H1 (cell line): ENCODE measurements at regions not wholly inside any gene's neighbourhood (a gene's known extent, or its start where the extent isn't known, plus 50 kb on each side); places are given as distances from the start of the nearest gene placed in this dataset.

Experiments
- CTCF ChIA-PET: fragments of 300-600 bp; sonication (Branson Sonifier 250); formaldehyde crosslinking; loops from one replicate; lab custom pipeline; 2021; ENCODE audit not compliant: partially characterized antibody; lab: Charles Lee
- POLR2A ChIA-PET: fragments of 300-600 bp; sonication (Branson Sonifier 250); formaldehyde crosslinking; loops from one replicate; lab custom pipeline; 2021; ENCODE audit warnings: inconsistent platforms; ENCODE audit not compliant: partially characterized antibody; lab: Charles Lee
- DNase-seq, 2 experiments: peaks; one replicate each; pipeline versions ENCODE4 v3.0.0 to v3.0.0-alpha.2; 2010 to 2022; ENCODE audit warnings: low spot score in 2 of 2, low read depth in 1 of 2, mixed read lengths in 1 of 2
- FAIRE-seq: peaks from 2 replicates; lab custom pipeline; 2011; peaks lifted over from hg19 to GRCh38; lab: Jason Lieb, UNC
- H2AFZ ChIP-seq: 2 replicates; pipeline ENCODE4 v1.8.1; 2012; ENCODE audit warnings: low read length, inconsistent platforms
- H2AK5ac ChIP-seq: 2 replicates; pipeline ENCODE4 v1.6.1; 2013; ENCODE audit warnings: low read depth, low read length
- H2BK120ac ChIP-seq: replicated peaks from 2 replicates; pipeline ENCODE3; 2013; ENCODE audit warnings: low read depth, low read length, inconsistent platforms
- H2BK12ac ChIP-seq: 2 replicates; pipeline ENCODE4 v1.6.1; 2013; ENCODE audit warnings: low read depth, low read length
- H2BK15ac ChIP-seq: 2 replicates; pipeline ENCODE4 v1.6.1; 2013; ENCODE audit warnings: low read length
- H2BK20ac ChIP-seq: 2 replicates; pipeline ENCODE4 v1.6.1; 2013; ENCODE audit warnings: low read length
- H2BK5ac ChIP-seq: 2 replicates; pipeline ENCODE4 v1.6.1; 2013; ENCODE audit warnings: low read depth, low read length
- H3K14ac ChIP-seq: 2 replicates; pipeline ENCODE4 v1.6.1; 2013; ENCODE audit warnings: inconsistent platforms; ENCODE audit not compliant: insufficient read length
- H3K18ac ChIP-seq: 2 replicates; pipeline ENCODE4 v1.6.1; 2013; ENCODE audit warnings: low read length; ENCODE audit errors: extremely low read depth
- H3K23ac ChIP-seq: 2 replicates; pipeline ENCODE4 v1.6.1; 2013; ENCODE audit warnings: inconsistent platforms; ENCODE audit not compliant: insufficient read length
- H3K23me2 ChIP-seq: 2 replicates; pipeline ENCODE4 v1.6.1; 2013; ENCODE audit warnings: low read depth, low read length
- H3K27ac ChIP-seq: 2 replicates; pipeline ENCODE4 v1.6.1; 2011; ENCODE audit warnings: low read depth, low read length, inconsistent platforms
- H3K27me3 ChIP-seq, 4 experiments: replicated peaks in 1 of 4; 1 replicate in 1 of 4; 2 replicates in 3 of 4; pipeline versions ENCODE4 v1.6.1 to v1.8.1; 2011 to 2013; ENCODE audit warnings: low read length in 3 of 4, mild to moderate bottlenecking in 3 of 4, inconsistent platforms in 2 of 4, mixed read lengths in 2 of 4, moderate library complexity in 1 of 4; ENCODE audit not compliant: control insufficient read depth in 3 of 4, insufficient read depth in 3 of 4; ENCODE audit errors: extremely low read depth in 1 of 4
- H3K36me3 ChIP-seq, 4 experiments: 2 replicates each; pipeline versions ENCODE4 v1.6.1 to v1.8.1; 2011 to 2013; ENCODE audit warnings: mild to moderate bottlenecking in 4 of 4, low read length in 3 of 4, moderate library complexity in 2 of 4, control low read depth in 1 of 4, inconsistent platforms in 1 of 4; ENCODE audit not compliant: insufficient read depth in 4 of 4, control insufficient read depth in 2 of 4
- H3K4ac ChIP-seq: replicated peaks from 2 replicates; pipeline ENCODE3; 2013; ENCODE audit warnings: low read length, low read depth, mixed read lengths, inconsistent platforms; ENCODE audit not compliant: insufficient read length
- H3K4me1 ChIP-seq, 4 experiments: replicated peaks in 1 of 4; 1 replicate in 1 of 4; 2 replicates in 3 of 4; pipeline versions ENCODE4 v1.6.1 to v1.8.1; 2011 to 2013; ENCODE audit warnings: low read length in 3 of 4, inconsistent platforms in 2 of 4, mixed read lengths in 1 of 4; ENCODE audit not compliant: insufficient read depth in 4 of 4, control insufficient read depth in 3 of 4
- H3K4me2 ChIP-seq, 2 experiments: 2 replicates each; pipeline versions ENCODE4 v1.6.1 to v1.8.1; 2011 to 2013; ENCODE audit warnings: low read depth in 2 of 2, low read length in 2 of 2, control low read depth in 1 of 2, inconsistent platforms in 1 of 2, mild to moderate bottlenecking in 1 of 2; ENCODE audit not compliant: insufficient read depth in 1 of 2
- H3K4me3 ChIP-seq, 4 experiments: fragments of 200-600, 300-600 bp in 1 of 4; sonication (generic), shearing (Covaris generic), sonication (Bioruptor Twin) in 1 of 4; 2 replicates each; pipeline versions ENCODE4 v1.5.1 to v1.8.1; 2011 to 2016; ENCODE audit warnings: low read length in 4 of 4, low read depth in 3 of 4, control low read depth in 2 of 4, inconsistent platforms in 2 of 4, mild to moderate bottlenecking in 2 of 4, mixed read lengths in 1 of 4, moderate library complexity in 1 of 4; ENCODE audit not compliant: insufficient read depth in 2 of 4; ENCODE audit errors: extremely low read depth in 1 of 4
- H3K56ac ChIP-seq: replicated peaks from 2 replicates; pipeline ENCODE3; 2013; ENCODE audit warnings: low read depth, mild to moderate bottlenecking, mixed read lengths, low read length, inconsistent platforms; ENCODE audit not compliant: insufficient read length
- H3K79me1 ChIP-seq: 2 replicates; pipeline ENCODE4 v1.6.1; 2013; ENCODE audit warnings: low read depth, low read length, control low read depth
- H3K79me2 ChIP-seq, 2 experiments: 2 replicates each; pipeline versions ENCODE4 v1.6.1 to v1.8.1; 2012 to 2013; ENCODE audit warnings: low read length in 2 of 2, mild to moderate bottlenecking in 2 of 2, inconsistent platforms in 1 of 2; ENCODE audit not compliant: insufficient read depth in 2 of 2, control insufficient read depth in 1 of 2
- H3K9ac ChIP-seq, 4 experiments: replicated peaks in 1 of 4; 1 replicate in 1 of 4; 2 replicates in 3 of 4; pipeline versions ENCODE4 v1.6.1 to v1.8.1; 2011 to 2013; ENCODE audit warnings: low read depth in 3 of 4, low read length in 3 of 4, control low read depth in 2 of 4, mild to moderate bottlenecking in 2 of 4, moderate library complexity in 2 of 4, inconsistent platforms in 1 of 4; ENCODE audit errors: extremely low read depth in 1 of 4
- H3K9me3 ChIP-seq, 2 experiments: 2 replicates each; pipeline versions ENCODE4 v1.6.1 to v1.8.1; 2012 to 2013; ENCODE audit warnings: mild to moderate bottlenecking in 2 of 2, moderate library complexity in 2 of 2, control low read depth in 1 of 2, inconsistent platforms in 1 of 2, low read depth in 1 of 2, low read length in 1 of 2, mixed read lengths in 1 of 2; ENCODE audit not compliant: insufficient read depth in 2 of 2
- H4K20me1 ChIP-seq, 2 experiments: replicated peaks in 1 of 2; 2 replicates each; pipeline versions ENCODE3 to v1.8.1; 2011 to 2013; ENCODE audit warnings: inconsistent platforms in 2 of 2, low read length in 2 of 2, mild to moderate bottlenecking in 1 of 2; ENCODE audit not compliant: insufficient read depth in 2 of 2, control insufficient read depth in 1 of 2
- H4K5ac ChIP-seq: 2 replicates; pipeline ENCODE4 v1.6.1; 2013; ENCODE audit warnings: low read length, low read depth, mixed read lengths, inconsistent platforms; ENCODE audit not compliant: insufficient read length
- H4K8ac ChIP-seq: 2 replicates; pipeline ENCODE4 v1.8.0; 2013; ENCODE audit warnings: mild to moderate bottlenecking, moderate library complexity, low read length, inconsistent platforms; ENCODE audit not compliant: insufficient read depth; ENCODE audit errors: extremely low read depth
- H4K91ac ChIP-seq: replicated peaks from 2 replicates; pipeline ENCODE3; 2013; ENCODE audit warnings: low read length, mixed read lengths, inconsistent platforms; ENCODE audit not compliant: insufficient read length
- CBX8 ChIP-seq: fragments of 300-800, 300-1000 bp; sonication (generic); IDR thresholded peaks from 2 replicates; pipeline ENCODE4 v1.7.1; 2016; ENCODE audit warnings: low read depth, low read length, borderline replicate concordance
- CTBP2 ChIP-seq: IDR thresholded peaks from 2 replicates; pipeline ENCODE4 v1.7.0; 2011; ENCODE audit warnings: borderline replicate concordance, mild to moderate bottlenecking, moderate library complexity, mixed read lengths, low read length; ENCODE audit not compliant: insufficient read depth, insufficient read length
- GABPA ChIP-seq: IDR thresholded peaks from 2 replicates; pipeline ENCODE4 v1.6.1; 2011; ENCODE audit warnings: mild to moderate bottlenecking, low read length, moderate library complexity, borderline replicate concordance; ENCODE audit not compliant: insufficient read depth
- NANOG ChIP-seq: IDR thresholded peaks from 2 replicates; pipeline ENCODE4 v1.6.1; 2011; ENCODE audit warnings: low read length, low read depth, mild to moderate bottlenecking, inconsistent platforms; ENCODE audit not compliant: insufficient read depth, poor library complexity, severe bottlenecking
- RFX5 ChIP-seq: IDR thresholded peaks from 2 replicates; pipeline ENCODE4 v1.6.1; 2011; ENCODE audit warnings: low read depth, low read length, improper control_type of control experiment, borderline replicate concordance
- WGBS, 2 experiments: shearing (Covaris generic) in 1 of 2; methylation state at CpG; one replicate each; pipeline versions ENCODE4 v1.1.6 to v1.1.7; 2013 to 2015; ENCODE audit warnings: low lambda C conversion rate in 2 of 2, mixed read lengths in 2 of 2, inconsistent platforms in 1 of 2, low coverage in 1 of 2, missing lambda C conversion rate in 1 of 2; ENCODE audit not compliant: insufficient replicate concordance in 2 of 2, insufficient coverage in 1 of 2, insufficient read length in 1 of 2; ENCODE audit errors: extremely low coverage in 1 of 2, missing lambda C conversion rate in 1 of 2; 5-methylcytosine and 5-hydroxymethylcytosine counted together
- TF ChIP-seq, protein P1 (sequence below): IDR thresholded peaks from 2 replicates; pipeline ENCODE4 v1.6.1; 2011; ENCODE audit warnings: low read length, improper control_type of control experiment

DNA sequence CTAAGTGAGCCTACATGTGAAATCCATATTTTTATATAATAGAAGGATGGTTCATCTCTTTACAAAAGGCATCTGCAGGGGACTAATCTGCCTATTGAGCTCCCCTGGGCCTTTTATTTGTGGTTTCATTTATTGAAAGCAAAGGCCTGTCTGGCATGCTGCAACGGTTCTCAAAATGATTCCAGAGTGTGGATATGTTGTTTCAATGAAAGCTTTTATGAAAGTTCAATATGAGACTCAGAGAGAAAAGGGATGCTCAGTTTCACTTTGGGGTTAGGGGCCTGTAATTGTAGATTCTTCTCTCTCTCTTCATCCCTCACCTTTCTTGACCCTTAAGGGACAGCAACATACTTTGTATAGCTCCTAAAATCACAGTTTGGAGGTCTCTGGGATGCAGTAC lies 204.2 kb upstream of the CASK start (continued):
- TF ChIP-seq GABPA = no peak
- TF ChIP-seq, all 59 proteins: peak for 0

DNA sequence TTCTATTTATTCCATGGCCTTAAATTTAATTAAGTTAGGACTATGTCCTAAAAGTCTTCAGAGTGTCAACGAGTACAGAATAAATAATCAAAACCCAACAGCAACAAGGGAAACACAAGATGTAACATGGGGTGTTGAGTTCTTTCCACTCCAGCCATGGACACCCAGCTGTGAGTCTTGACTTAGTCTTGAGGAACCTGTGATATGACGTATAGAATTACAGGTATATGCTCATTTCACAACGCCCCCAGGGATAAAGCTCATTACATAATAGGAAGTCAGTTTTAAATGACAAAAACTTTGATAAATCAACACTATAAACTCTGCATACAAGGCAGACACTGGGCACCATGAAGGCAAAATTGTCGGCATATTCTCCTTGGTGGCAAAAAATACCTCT lies 200.0 kb upstream of the CASK start:
- H2BK15ac ChIP-seq = no peak overlapping the region
- FAIRE-seq = no peak
- no peak overlapping the region for H3K23ac ChIP-seq
- no peaks in the 10 kb centered on the region for H3K79me2 ChIP-seq
- no peak overlapping the region for H2BK120ac ChIP-seq
- no peaks in the 10 kb centered on the region for H3K36me3 ChIP-seq
- TF ChIP-seq NANOG (no peak), CBX8 (no peak), RFX5 (no peak), CTBP2 (no peak)
- TF ChIP-seq, protein P1, sequence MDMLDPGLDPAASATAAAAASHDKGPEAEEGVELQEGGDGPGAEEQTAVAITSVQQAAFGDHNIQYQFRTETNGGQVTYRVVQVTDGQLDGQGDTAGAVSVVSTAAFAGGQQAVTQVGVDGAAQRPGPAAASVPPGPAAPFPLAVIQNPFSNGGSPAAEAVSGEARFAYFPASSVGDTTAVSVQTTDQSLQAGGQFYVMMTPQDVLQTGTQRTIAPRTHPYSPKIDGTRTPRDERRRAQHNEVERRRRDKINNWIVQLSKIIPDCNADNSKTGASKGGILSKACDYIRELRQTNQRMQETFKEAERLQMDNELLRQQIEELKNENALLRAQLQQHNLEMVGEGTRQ = no peak
- H2BK12ac ChIP-seq = no peak overlapping the region
- no peak overlapping the region for H3K14ac ChIP-seq
- no peak overlapping the region for H3K27ac ChIP-seq
- no peaks in the 10 kb centered on the region for H3K27me3 ChIP-seq
- no peak overlapping the region for H3K9ac ChIP-seq
- no peak overlapping the region for H3K4me3 ChIP-seq
- H3K9me3 ChIP-seq = no peaks in the 10 kb centered on the region
- no peaks in the 10 kb centered on the region for H3K79me1 ChIP-seq
- no peak overlapping the region for H3K56ac ChIP-seq
- no peak overlapping the region for H3K4me2 ChIP-seq
- no peak overlapping the region for H2AK5ac ChIP-seq
- H4K5ac ChIP-seq = no peak overlapping the region
- H2BK20ac ChIP-seq = no peak overlapping the region
- H3K4me1 ChIP-seq = no peaks in the 10 kb centered on the region
- no peak overlapping the region for H2BK5ac ChIP-seq
- H3K18ac ChIP-seq = no peak overlapping the region
- no peak overlapping the region for H4K91ac ChIP-seq
- ChIA-PET CTCF (no interaction called here), POLR2A (no interaction called here)
- WGBS, 2 experiments = 89% methylated on average over 4 of the region's 4 CpGs; no CpG with 5 or more reads in 1 of the 2 experiments
- no peaks in the 10 kb centered on the region for H4K20me1 ChIP-seq
- no peaks in the 10 kb centered on the region for H3K23me2 ChIP-seq
- no peak overlapping the region for H4K8ac ChIP-seq
- DNase-seq = no peak
- no peak overlapping the region for H2AFZ ChIP-seq
- no peak overlapping the region for H3K4ac ChIP-seq
